ENCODE measurements at regions not wholly inside any gene's neighbourhood (a gene's known extent, or its start where the extent isn't known, plus 50 kb on each side); places are given as distances from the start of the nearest gene placed in this dataset.
A peak's percentile ranks its signal among the peaks of the same experiment; 100 is the strongest.

- CTCF ChIA-PET (ENCODE audit: unreplicated experiment), result interaction anchor here (1.3 kb wide), 1 partner anchor 52 kb away, joined by 3 read pairs; no protein-coding TSS in a partner anchor
- Histone ChIP-seq H3K4me3 (ENCODE audit: low read depth, low read length, poor library complexity, severe bottlenecking) (peak overlapping the region; percentile 23), H3K4me2 (ENCODE audit: low read length) (peak overlapping the region; percentile 55), H3K4me1 (ENCODE audit: insufficient read depth, low read length, poor library complexity, severe bottlenecking) (peaks cover 17% of the 10 kb centered on the region), H2AFZ (ENCODE audit: low read length) (peak overlapping the region; percentile 83), H3K79me2 (ENCODE audit: insufficient read depth, low read depth, low read length) (no peaks in the 10 kb centered on the region), H3K27ac (ENCODE audit: low read depth, low read length, poor library complexity, severe bottlenecking) (no peak overlapping the region), H3K36me3 (ENCODE audit: insufficient read depth, low read length) (no peaks in the 10 kb centered on the region), H3K9me2 (ENCODE audit: insufficient read depth, low read length) (no peaks in the 10 kb centered on the region), H4K20me1 (ENCODE audit: insufficient read depth, low read length) (no peaks in the 10 kb centered on the region), H3K9me3 (ENCODE audit: low read length) (no peaks in the 10 kb centered on the region)
- POLR2A ChIA-PET, result interaction anchor here (0.7 to 1.0 kb wide), 2 partner anchors 55 to 173 kb away, joined by 3 to 5 read pairs; no protein-coding TSS in a partner anchor
- no TSS peak for BruUV-seq (replicated peaks)
- DNase-seq (ENCODE audit: low spot score), result peak; percentile 80
- TF ChIP-seq, protein P1, sequence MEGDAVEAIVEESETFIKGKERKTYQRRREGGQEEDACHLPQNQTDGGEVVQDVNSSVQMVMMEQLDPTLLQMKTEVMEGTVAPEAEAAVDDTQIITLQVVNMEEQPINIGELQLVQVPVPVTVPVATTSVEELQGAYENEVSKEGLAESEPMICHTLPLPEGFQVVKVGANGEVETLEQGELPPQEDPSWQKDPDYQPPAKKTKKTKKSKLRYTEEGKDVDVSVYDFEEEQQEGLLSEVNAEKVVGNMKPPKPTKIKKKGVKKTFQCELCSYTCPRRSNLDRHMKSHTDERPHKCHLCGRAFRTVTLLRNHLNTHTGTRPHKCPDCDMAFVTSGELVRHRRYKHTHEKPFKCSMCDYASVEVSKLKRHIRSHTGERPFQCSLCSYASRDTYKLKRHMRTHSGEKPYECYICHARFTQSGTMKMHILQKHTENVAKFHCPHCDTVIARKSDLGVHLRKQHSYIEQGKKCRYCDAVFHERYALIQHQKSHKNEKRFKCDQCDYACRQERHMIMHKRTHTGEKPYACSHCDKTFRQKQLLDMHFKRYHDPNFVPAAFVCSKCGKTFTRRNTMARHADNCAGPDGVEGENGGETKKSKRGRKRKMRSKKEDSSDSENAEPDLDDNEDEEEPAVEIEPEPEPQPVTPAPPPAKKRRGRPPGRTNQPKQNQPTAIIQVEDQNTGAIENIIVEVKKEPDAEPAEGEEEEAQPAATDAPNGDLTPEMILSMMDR (conservative IDR thresholded peaks at IDR 0.05; ENCODE audit: low read length), result no peak
- TF ChIP-seq EZH2phosphoT487 (IDR thresholded peaks at IDR 0.05; ENCODE audit: borderline replicate concordance, low read depth, low read length), result no peak
- intact Hi-C loops (cut with micrococcal nuclease; ENCODE audit: unreplicated experiment), result no loop called here
Observed at GRCh38 chr21:35102488-35103371, 53.6 kb upstream of the RUNX1 start.

GRCh38 chr21:35100349-35100811, 51.3 kb upstream of the RUNX1 start:
- no peak for DNase-seq (ENCODE audit: low spot score)
- H3K27ac ChIP-seq (ENCODE audit: low read depth, low read length, poor library complexity, severe bottlenecking), result no peak overlapping the region
- peaks cover 17% of the 10 kb centered on the region for H3K4me1 ChIP-seq (ENCODE audit: insufficient read depth, low read length, poor library complexity, severe bottlenecking)
- H3K9me2 ChIP-seq (ENCODE audit: insufficient read depth, low read length), result no peaks in the 10 kb centered on the region
- ChIA-PET POLR2A (interaction anchor here (0.9 to 1.3 kb wide), 3 partner anchors 10 to 12 kb away, joined by 3 to 7 read pairs (median 4); no protein-coding TSS in a partner anchor), CTCF (ENCODE audit: unreplicated experiment) (no interaction called here)
- H3K4me2 ChIP-seq (ENCODE audit: low read length), result no peak overlapping the region
- TF ChIP-seq, protein P1 (conservative IDR thresholded peaks at IDR 0.05; ENCODE audit: low read length), result no peak
- TF ChIP-seq EZH2phosphoT487 (IDR thresholded peaks at IDR 0.05; ENCODE audit: borderline replicate concordance, low read depth, low read length), result no peak
- H3K79me2 ChIP-seq (ENCODE audit: insufficient read depth, low read depth, low read length), result no peaks in the 10 kb centered on the region
- H3K9me3 ChIP-seq (ENCODE audit: low read length), result no peaks in the 10 kb centered on the region
- H3K4me3 ChIP-seq (ENCODE audit: low read depth, low read length, poor library complexity, severe bottlenecking), result no peak overlapping the region
- H2AFZ ChIP-seq (ENCODE audit: low read length), result no peak overlapping the region
- BruUV-seq (replicated peaks), result no TSS peak
- intact Hi-C loops (cut with micrococcal nuclease; ENCODE audit: unreplicated experiment), result no loop called here
- H4K20me1 ChIP-seq (ENCODE audit: insufficient read depth, low read length), result no peaks in the 10 kb centered on the region
- no peaks in the 10 kb centered on the region for H3K36me3 ChIP-seq (ENCODE audit: insufficient read depth, low read length)

DNA sequence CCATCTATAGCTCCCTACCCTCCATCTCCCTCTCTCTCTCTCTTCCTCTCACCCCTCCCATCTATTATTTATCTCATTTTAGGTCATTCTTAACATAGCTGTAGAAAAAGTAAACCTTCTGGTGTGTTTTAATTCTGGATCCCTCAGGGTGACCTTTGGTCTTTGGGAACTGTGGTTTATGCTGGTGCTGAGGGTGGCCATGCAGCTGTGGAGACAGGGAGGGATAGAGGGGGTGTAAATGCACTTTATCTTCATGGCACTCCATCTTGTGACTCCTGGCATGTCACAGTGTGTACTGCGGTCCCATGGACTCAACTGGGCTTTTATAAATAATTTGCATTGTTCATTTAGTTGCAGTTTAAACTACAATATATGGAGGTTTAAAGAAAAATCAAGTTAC, 50.2 kb upstream of the RUNX1 start:
- Histone ChIP-seq H4K20me1 (ENCODE audit: insufficient read depth, low read length) (no peaks in the 10 kb centered on the region), H3K4me3 (ENCODE audit: low read depth, low read length, poor library complexity, severe bottlenecking) (no peak overlapping the region), H3K27ac (ENCODE audit: low read depth, low read length, poor library complexity, severe bottlenecking) (no peak overlapping the region), H2AFZ (ENCODE audit: low read length) (no peak overlapping the region), H3K4me2 (ENCODE audit: low read length) (no peak overlapping the region), H3K4me1 (ENCODE audit: insufficient read depth, low read length, poor library complexity, severe bottlenecking) (peaks cover 17% of the 10 kb centered on the region), H3K9me3 (ENCODE audit: low read length) (no peaks in the 10 kb centered on the region), H3K36me3 (ENCODE audit: insufficient read depth, low read length) (no peaks in the 10 kb centered on the region), H3K9me2 (ENCODE audit: insufficient read depth, low read length) (no peaks in the 10 kb centered on the region), H3K79me2 (ENCODE audit: insufficient read depth, low read depth, low read length) (no peaks in the 10 kb centered on the region)
- no TSS peak for BruUV-seq (replicated peaks)
- no peak for DNase-seq (ENCODE audit: low spot score)
- intact Hi-C loops (cut with micrococcal nuclease; ENCODE audit: unreplicated experiment), result no loop called here
- TF ChIP-seq, protein P1 (conservative IDR thresholded peaks at IDR 0.05; ENCODE audit: low read length), result no peak
- TF ChIP-seq EZH2phosphoT487 (IDR thresholded peaks at IDR 0.05; ENCODE audit: borderline replicate concordance, low read depth, low read length), result no peak
- POLR2A ChIA-PET, result interaction anchor here (0.9 to 1.3 kb wide), 3 partner anchors 9 to 15 kb away, joined by 3 to 7 read pairs (median 4); no protein-coding TSS in a partner anchor
- CTCF ChIA-PET (ENCODE audit: unreplicated experiment), result no interaction called here

All from OCI-LY7 (cell line).